ENCODE measurements at regions not wholly inside any gene's neighbourhood (a gene's known extent, or its start where the extent isn't known, plus 50 kb on each side); places are given as distances from the start of the nearest gene placed in this dataset.
A peak's percentile ranks its signal among the peaks of the same experiment; 100 is the strongest.

GRCh38 chr1:177631770-177632169 is 338.1 kb downstream of the SEC16B start:
- Histone ChIP-seq H3K36me3 (no peaks in the 10 kb centered on the region), H3K4me1 (no peaks in the 10 kb centered on the region), H3K9me3 (replicated peaks in 1 of 11) (no peaks in the 10 kb centered on the region), H4K20me1 (no peaks in the 10 kb centered on the region), H3K9ac (no peak overlapping the region), H3K4me3 (no peak overlapping the region), H3K27ac (no peak overlapping the region), H3K4me2 (no peak overlapping the region), H3K27me3 (no peaks in the 10 kb centered on the region)
- TF ChIP-seq Cebpa-rat (IDR thresholded peaks at IDR 0.05), result no peak

GRCh38 chr1:177629526-177629925 is 340.3 kb downstream of the SEC16B start:
- Histone ChIP-seq H3K4me3 (no peak overlapping the region), H3K36me3 (no peaks in the 10 kb centered on the region), H3K27ac (no peak overlapping the region), H3K27me3 (no peaks in the 10 kb centered on the region), H3K4me1 (no peaks in the 10 kb centered on the region), H3K9me3 (replicated peaks in 1 of 11) (peaks cover 0 to under 1% (median 0%) of the 10 kb centered on the region in 11 experiments; a peak in 1 of 22 replicates), H4K20me1 (no peaks in the 10 kb centered on the region), H3K4me2 (no peak overlapping the region), H3K9ac (no peak overlapping the region)
- TF ChIP-seq Cebpa-rat (IDR thresholded peaks at IDR 0.05), result no peak

GRCh38 chr1:177627148-177627910 is 342.5 kb downstream of the SEC16B start:
- Histone ChIP-seq H3K27me3 (no peaks in the 10 kb centered on the region), H3K4me3 (no peak overlapping the region)

GRCh38 chr1:177620636-177621190 is 349.1 kb downstream of the SEC16B start:
- Histone ChIP-seq H3K9ac (no peak overlapping the region), H3K4me1 (no peaks in the 10 kb centered on the region), H3K4me2 (no peak overlapping the region), H3K36me3 (no peaks in the 10 kb centered on the region), H3K4me3 (no peak overlapping the region), H3K27ac (no peak overlapping the region), H4K20me1 (no peaks in the 10 kb centered on the region), H3K27me3 (no peaks in the 10 kb centered on the region), H3K9me3 (replicated peaks in 1 of 11) (peaks cover 0 to 3% (median 0%) of the 10 kb centered on the region in 11 experiments; a peak in 2 of 22 replicates)
- TF ChIP-seq Cebpa-rat (IDR thresholded peaks at IDR 0.05), result no peak

More at GRCh38 chr1:177627148-177627910, 342.5 kb downstream of the SEC16B start:
- Histone ChIP-seq H3K4me2 (no peak overlapping the region), H3K9me3 (replicated peaks in 1 of 11) (peaks cover 0 to 3% (median 0%) of the 10 kb centered on the region in 11 experiments; a peak in 2 of 22 replicates), H3K9ac (no peak overlapping the region), H3K27ac (no peak overlapping the region), H4K20me1 (no peaks in the 10 kb centered on the region), H3K36me3 (no peaks in the 10 kb centered on the region), H3K4me1 (no peaks in the 10 kb centered on the region)
- no peak for TF ChIP-seq Cebpa-rat (IDR thresholded peaks at IDR 0.05)

GRCh38 chr1:177615251-177615650 is 354.6 kb downstream of the SEC16B start:
- Histone ChIP-seq H3K4me3 (no peak overlapping the region), H3K27me3 (no peaks in the 10 kb centered on the region), H3K27ac (no peak overlapping the region), H3K36me3 (no peaks in the 10 kb centered on the region), H4K20me1 (no peaks in the 10 kb centered on the region), H3K9ac (no peak overlapping the region), H3K4me1 (peaks cover 0 to 21% (median 11%) of the 10 kb centered on the region in 10 experiments; a peak in 10 of 20 replicates), H3K4me2 (no peak overlapping the region), H3K9me3 (replicated peaks in 1 of 11) (no peaks in the 10 kb centered on the region; a peak in 1 of 22 replicates)
- TF ChIP-seq Cebpa-rat (IDR thresholded peaks at IDR 0.05), result no peak

- Histone ChIP-seq H3K4me1 (peaks cover 0 to 21% (median 11%) of the 10 kb centered on the region in 10 experiments; a peak in 10 of 20 replicates), H3K4me3 (no peak overlapping the region), H3K9me3 (replicated peaks in 1 of 11) (no peaks in the 10 kb centered on the region; a peak in 1 of 22 replicates), H4K20me1 (no peaks in the 10 kb centered on the region), H3K27me3 (no peaks in the 10 kb centered on the region), H3K4me2 (peak overlapping the region in 7 of 11 experiments; percentile 4 to 62 (median 37); a peak in 12 of 22 replicates), H3K36me3 (no peaks in the 10 kb centered on the region), H3K9ac (no peak overlapping the region), H3K27ac (no peak overlapping the region)
- no peak for TF ChIP-seq Cebpa-rat (IDR thresholded peaks at IDR 0.05)
Measured at GRCh38 chr1:177611402-177611801, 358.5 kb downstream of the SEC16B start.

- no peak for TF ChIP-seq Cebpa-rat (IDR thresholded peaks at IDR 0.05)
- Histone ChIP-seq H3K36me3 (no peaks in the 10 kb centered on the region), H3K4me2 (no peak overlapping the region), H3K4me1 (peaks cover 0 to 21% (median 11%) of the 10 kb centered on the region in 10 experiments; a peak in 10 of 20 replicates), H3K9me3 (replicated peaks in 1 of 11) (no peaks in the 10 kb centered on the region; a peak in 1 of 22 replicates), H3K4me3 (no peak overlapping the region), H4K20me1 (no peaks in the 10 kb centered on the region), H3K9ac (no peak overlapping the region), H3K27me3 (no peaks in the 10 kb centered on the region), H3K27ac (no peak overlapping the region)
Measured at GRCh38 chr1:177609953-177610352, 359.9 kb downstream of the SEC16B start.

GRCh38 chr1:177600936-177601335 is 368.9 kb downstream of the SEC16B start:
- no peak overlapping the region for H3K9ac ChIP-seq
- H3K27ac ChIP-seq, result no peak overlapping the region
- H4K20me1 ChIP-seq, result peaks cover 0 to 6% (median 0%) of the 10 kb centered on the region in 11 experiments; a peak in 2 of 22 replicates
- no peak overlapping the region for H3K4me2 ChIP-seq
- no peaks in the 10 kb centered on the region for H3K4me1 ChIP-seq
- no peaks in the 10 kb centered on the region for H3K27me3 ChIP-seq
- TF ChIP-seq Cebpa-rat (IDR thresholded peaks at IDR 0.05), result no peak
- no peaks in the 10 kb centered on the region for H3K36me3 ChIP-seq
- no peaks in the 10 kb centered on the region for H3K9me3 ChIP-seq (replicated peaks in 1 of 11)
- no peak overlapping the region for H3K4me3 ChIP-seq

- H3K9ac ChIP-seq, result no peak overlapping the region
- no peak overlapping the region for H3K4me3 ChIP-seq
- no peak overlapping the region for H3K4me2 ChIP-seq
- H3K36me3 ChIP-seq, result no peaks in the 10 kb centered on the region
- peaks cover 0 to 6% (median 0%) of the 10 kb centered on the region in 11 experiments; a peak in 2 of 22 replicates for H4K20me1 ChIP-seq
- no peaks in the 10 kb centered on the region for H3K9me3 ChIP-seq (replicated peaks in 1 of 11)
- H3K4me1 ChIP-seq, result no peaks in the 10 kb centered on the region
- no peaks in the 10 kb centered on the region for H3K27me3 ChIP-seq
- H3K27ac ChIP-seq, result no peak overlapping the region
- TF ChIP-seq Cebpa-rat (IDR thresholded peaks at IDR 0.05), result no peak
Measured at GRCh38 chr1:177600321-177600720, 369.5 kb downstream of the SEC16B start.

Data from BLaER1 treated with 17β-estradiol and CSF1 and Interleukin-3, amounts not matched to agents 10 nM and 100 nM (cell line).